EL (cell line): ENCODE measurements at regions not wholly inside any gene's neighbourhood (a gene's known extent, or its start where the extent isn't known, plus 50 kb on each side); places are given as distances from the start of the nearest gene placed in this dataset.

Experiments
- DNase-seq: peaks from one replicate; pipeline ENCODE4 v3.0.0-alpha.2; 2016

DNA sequence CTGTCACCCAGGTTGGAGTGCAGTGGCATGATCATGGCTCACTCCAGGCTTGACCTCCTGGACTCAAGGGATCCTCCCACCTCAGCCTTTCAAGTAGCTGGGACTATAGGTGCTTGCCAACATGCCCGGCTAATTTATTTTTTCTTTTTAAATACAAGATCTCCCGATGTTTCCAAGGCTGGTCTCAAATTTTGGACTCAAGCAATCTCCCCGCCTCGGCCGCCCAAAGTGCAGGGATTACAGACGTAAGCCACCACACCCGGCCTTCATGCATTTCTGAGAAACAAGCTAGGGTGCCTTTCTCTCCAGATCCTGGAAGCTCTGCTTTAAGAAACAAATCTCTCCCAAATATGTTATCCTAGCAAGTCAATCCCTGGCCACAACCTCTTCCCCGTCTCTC lies 234.1 kb downstream of the FBXO15 start:
- no peak for DNase-seq

DNA sequence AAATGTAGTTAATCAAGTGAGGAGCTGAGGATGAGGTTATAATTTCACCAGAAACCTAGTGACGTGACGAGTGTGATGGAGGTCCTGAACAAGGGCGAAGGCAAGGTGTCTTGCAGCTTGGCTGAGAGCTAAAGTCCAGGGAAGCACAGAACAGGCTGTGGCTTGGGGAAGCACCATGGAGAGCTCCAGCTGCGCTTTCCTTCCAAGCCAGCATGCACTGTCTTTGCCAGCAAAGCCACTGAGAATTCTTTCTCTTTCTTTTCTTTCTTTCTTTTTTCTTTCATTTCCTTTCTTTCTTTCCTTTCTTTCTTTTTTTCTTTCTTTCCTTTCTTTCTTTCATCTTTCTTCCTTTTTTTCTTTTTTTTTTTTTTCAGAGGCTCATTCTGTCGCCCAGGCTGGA lies 239.3 kb downstream of the FBXO15 start:
- peak; percentile 26 for DNase-seq

DNA sequence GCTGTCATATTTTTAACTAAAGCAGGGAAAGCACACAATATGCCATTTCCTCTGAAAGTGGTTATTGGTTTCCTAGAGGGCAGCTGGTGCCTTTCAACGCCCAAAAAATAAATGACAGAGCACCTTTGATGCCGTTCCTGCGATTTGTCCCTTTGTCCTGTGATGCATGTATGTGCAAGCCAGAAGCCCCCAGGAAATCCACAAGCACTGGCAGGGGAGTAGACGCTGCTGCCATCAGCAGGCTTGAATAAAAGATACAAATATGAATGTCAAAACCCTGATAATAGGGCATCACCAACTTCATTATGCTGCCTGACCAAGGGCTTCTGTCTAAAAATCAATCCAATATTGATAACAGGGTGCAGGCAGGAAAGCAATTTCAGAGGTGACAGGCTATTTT lies 246.1 kb downstream of the FBXO15 start:
- no peak for DNase-seq

DNA sequence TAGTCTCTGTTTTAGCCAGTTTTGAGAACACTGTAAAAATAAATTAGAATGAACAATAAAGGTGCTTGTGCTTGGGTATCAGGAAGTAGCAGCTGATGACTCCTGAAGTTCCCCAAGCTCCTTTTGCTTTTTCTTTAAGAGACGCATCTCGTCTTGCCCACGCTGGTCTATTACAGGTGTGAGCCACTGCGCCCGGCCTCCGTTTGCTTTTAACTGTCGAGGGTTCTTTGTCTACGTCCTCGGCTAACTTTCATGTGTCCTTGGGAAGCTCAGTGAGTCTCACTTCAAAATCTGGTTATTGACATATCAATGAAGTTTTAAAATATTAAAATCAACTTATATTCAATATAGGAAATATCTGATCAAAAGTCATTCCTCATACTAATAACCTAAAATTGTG lies 246.5 kb downstream of the FBXO15 start:
- no peak for DNase-seq

DNA sequence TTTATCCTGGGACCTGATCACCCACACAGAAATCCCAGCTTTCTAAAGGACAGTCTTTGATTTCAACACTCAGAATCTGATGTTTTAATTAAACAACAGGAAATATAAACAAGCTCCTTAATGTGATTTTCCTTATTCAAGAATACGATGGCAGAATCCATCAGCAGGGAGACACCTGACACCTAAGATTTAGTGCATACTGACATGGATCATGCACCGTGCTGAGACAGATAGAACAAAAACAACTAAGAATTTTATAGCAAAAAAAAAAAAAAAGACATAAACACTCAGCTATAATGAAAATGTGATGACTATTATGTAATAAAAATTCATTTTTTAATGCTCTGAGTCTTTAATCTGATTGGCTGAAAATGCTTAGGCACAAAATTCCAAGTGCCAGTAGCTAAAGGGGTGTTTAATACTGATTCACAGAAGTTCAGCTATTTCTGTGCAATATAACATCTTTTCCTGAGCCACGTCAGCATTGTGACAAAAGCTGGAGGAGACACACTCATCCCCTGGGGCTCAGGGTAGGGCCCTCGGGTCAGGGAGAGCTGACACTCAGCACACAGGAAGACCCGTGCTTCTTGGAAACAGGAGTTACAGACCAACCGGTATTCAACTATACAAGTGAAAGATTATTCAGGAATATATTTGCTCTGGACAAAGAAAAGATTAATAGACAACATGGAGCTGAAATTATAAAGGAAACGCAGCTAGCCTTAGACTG lies 247.4 kb downstream of the FBXO15 start:
- no peak for DNase-seq

DNA sequence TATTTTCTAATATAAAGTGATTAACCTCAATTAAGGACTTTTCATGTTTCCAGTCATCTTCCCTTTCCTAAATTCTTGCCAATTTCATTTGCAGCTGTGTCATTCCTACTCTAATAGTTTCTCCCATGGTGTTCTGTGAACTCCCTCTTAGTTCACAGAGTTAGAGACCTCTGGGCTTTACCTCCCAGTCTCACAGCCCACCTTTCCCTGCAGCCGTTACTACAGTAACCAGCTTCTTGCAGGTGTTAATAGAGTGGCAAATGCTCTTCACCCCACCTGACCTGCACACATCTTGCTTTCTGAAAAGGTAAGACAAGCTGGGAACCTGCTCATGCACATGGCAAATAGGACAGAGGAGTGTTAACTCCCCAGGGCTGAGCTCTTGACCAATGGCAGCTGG lies 250.1 kb downstream of the FBXO15 start:
- no peak for DNase-seq

DNA sequence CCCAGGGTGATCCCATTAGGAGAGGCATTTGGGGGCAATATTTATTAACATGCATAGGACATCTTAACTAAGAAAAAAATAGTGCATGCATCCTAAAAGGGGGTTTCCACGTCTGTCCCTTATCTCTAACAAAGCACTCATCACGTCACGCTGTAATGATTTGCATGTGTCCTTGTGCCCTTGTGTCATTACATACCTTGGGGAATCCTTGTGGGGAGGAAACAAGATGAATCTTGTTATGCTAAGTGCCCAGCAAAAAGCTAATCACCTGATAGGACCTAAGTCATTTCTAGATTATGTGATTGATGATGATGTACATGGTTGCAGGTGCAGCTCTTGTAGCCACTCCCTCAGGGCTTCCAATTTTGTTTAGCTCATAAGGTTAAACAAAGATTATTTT lies 250.9 kb downstream of the FBXO15 start:
- no peak for DNase-seq

DNA sequence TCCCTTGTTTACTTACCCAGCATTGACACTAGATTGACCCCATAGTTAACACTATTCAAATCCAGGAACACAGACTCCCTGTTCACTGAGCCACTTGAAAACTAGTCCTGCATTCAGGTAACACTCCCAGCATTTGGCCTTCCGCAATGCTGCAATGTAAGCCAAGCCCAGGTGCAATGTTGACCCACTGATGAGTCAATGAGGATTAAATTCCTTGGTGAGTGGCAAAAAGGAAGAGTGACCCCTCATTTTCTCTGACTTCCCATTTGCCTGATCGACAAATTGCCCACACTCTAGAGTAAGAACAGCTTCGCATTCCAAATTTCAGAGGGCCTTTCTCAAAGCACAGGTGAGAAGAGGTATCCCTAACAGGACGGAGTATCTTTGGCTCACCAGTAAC lies 251.9 kb downstream of the FBXO15 start:
- no peak for DNase-seq

DNA sequence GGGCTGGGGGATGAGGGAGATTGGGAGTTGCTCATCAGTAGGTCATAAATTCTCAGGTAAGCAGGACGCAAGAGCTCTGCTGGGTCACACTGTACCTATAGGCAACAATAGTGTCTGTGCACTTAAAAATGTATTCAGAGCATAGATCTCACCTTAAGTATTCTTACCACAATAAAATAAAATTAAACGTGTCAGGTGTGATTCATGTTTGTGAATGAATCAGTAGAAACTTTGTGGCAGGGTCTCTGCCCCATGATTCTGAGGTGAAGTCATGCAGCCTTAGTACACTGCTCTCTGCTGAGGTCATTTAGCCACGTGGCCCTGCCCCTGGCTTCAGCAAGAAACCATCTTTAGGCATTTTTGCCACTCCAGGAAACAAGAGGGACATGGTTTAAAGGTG lies 253.8 kb downstream of the FBXO15 start:
- DNase-seq, result peak; percentile 2

DNA sequence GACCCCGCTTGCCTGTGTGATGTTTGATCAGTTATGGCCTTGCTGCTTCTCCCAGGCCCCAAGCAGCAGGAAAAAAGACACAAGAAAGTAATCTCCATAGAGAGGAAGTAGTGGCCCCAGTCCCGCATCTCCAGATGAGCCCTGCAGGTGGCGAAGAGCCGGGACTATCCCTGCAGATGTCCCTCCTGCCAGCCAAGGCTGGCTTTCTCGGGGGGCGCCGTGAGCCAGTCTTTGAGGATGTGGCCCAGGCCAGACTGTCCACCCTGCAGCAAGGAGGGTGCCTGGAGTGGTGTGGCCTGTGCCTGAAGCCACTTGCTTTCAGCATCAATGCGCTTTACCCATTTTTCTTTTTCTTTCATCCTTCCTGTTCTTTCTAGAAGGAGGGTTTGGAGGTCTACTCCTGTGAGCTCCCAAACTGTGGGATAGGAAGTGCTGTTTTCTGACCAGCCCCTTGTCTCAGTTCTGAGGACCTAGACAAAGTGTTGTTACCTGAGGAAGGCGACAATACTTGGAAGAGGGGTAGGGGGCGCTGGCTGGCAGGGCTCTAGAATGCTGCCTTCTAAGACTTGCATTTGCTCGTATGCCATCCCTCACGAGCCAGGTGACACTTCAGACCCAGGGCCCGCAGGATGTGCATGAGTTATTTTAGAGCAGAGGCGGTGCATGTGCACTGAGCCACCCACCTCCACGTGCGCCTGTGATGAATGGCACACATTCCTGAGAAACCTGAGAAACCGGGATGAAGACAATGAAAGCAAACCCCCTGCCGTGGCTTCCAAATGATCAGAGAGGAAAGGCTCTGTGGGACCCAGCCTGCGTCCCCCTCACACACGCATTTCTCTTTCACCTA lies 255.8 kb downstream of the FBXO15 start:
- peak; percentile 3 for DNase-seq

DNA sequence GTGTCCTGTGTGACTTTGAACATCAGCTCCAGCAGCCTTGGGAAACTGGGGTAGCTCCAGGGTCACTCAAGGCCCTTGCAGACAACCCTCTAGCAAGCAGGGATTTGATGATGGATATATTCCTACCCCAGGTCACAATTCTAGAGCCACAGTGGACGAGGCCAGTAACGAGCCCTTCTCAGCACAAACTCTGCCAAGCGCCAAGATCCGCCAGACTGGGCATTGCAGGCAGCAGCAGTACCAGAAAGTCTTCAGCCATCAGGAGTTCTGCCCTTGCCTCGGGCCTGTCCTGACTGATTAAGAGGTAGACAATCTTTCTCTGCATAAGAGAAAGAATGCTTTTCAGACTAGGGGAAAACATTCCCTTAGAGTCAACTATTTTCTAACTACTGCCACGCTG lies 259.1 kb downstream of the FBXO15 start:
- no peak for DNase-seq

DNA sequence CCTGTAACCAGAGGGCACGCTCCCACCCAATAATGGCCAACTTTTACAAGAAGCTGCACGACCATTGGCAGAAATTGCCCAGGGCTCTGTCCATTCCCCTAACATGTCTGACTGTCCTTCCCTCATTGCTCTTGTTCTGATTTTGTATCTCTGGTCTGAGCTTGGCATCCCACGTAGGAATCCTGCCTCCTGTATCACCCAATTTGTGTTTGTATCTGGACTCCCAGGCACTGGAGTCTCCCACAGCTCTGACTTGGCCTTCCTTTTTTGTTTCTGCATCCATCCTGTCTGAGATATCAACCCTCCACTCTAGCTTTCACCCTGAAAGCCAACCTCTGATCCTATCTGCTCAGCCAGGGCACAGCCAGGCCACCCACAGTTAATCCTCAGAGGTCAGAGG lies 259.8 kb downstream of the FBXO15 start:
- DNase-seq, result no peak

DNA sequence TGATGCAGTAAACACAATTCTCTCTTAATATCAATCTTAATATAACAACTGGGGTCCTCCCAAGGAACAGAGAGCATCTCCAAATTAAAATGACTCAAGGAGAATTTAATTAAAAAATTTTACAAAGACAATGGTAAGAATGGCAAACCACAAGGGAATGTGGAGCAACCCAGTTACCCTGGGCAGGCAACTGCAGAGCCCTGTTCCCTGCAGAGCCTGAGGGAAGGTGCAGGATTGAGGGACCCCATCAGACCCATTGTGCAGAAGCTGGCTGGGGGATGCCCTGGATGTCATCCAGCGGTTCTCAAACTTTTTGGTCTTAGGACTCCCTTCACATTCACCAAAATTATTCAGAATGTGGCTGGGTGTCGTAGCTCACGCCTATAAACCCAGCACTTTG lies 262.8 kb downstream of the FBXO15 start:
- DNase-seq, result no peak

DNA sequence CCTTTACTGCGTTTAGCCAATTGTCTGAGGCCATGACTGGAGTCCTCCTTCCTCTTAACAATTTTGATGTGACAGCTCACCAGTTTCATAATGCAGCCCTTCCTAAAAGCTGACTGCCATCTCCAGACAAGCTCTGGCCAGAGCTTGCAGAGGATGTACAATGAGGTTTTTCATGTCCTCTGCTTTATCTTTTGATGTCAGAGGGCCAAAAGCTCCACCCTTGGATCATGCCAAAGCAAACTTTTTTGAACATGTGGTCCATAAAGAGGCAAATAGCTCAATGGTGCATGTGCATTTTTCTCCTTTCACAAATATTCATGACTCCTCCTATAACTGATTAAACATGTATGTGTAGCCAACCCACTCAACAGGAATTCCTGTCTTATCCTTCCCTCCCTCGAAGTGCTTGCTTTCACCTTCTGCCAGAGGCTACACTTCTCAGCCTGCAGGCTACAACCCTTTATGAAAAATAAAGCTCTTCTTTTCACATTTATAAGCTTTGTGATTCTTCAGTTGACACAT lies 266.2 kb downstream of the FBXO15 start:
- DNase-seq, result peak; percentile 21

DNA sequence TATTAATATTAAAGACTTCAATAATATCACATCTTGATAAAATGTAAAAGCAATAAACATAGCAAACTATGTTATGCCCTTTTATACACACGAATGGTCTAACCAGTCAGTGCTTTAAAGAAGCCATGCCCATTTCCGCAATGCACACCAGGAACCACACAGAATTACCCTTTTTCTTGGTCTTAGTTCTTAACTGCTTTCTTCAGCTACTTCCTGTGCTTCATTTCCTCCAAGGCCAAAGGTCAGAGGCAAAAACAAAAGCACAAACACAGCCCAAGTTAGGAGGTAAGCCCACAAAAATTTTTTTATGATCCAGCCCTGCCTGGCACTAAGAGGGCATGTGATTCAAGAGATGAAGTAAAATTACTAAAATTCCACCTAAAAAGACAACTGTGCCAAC lies 267.2 kb downstream of the FBXO15 start:
- DNase-seq, result peak; percentile 58

DNA sequence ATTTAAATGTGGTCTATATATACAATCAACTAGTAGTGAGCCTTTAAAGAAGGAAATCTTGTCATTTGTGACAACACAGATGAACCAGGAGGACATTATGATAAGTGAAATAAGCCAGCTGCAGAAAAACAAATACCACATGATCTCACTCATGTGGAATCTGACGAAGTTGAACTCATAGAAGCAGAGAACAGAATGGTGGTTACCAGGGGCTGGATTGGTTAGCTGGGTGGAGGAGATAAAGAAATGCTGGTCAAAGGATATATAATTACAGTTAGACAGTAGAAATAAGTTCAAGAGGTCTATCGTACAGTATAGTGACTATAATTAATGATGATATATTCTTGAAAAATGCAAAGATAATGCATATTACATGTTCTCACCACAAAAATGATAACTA lies 267.9 kb downstream of the FBXO15 start:
- peak; percentile 71 for DNase-seq

DNA sequence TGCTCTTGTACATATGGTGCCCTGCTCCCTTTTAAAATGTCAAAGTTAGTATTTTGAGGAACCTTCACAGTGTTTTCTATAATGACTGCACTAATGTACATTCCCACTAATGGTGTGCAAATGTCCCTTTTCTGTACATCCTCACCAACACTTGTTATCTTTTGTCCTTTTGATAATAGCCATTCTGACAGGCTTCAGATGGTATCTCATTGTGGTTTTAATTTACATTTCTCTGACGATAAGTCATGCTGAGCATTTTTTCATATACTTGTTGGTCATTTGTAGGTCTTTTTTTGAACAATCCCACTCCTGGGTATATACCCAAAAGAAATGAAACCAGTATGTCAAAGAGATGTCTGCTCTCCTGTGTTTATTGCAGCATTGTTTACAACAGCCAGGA lies 268.3 kb downstream of the FBXO15 start:
- peak; percentile 36 for DNase-seq

DNA sequence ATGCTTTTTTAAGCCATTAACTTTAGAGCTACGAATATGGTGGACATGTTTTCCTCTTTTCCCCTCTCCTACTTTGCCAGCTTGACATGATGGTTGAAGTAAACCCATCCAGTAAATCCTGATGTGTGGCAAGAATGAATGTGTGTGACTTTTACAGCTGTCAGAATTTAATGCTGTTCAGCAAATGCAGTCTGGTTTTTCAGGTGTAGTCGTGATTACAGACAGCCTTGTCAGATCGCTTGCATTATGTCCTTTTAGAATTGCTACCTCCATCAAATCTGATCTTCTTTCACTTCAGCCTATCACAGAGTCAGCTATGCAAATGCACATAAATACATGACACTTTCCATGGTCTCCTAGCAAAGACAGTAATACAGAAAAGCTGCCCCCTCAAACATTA lies 278.5 kb downstream of the FBXO15 start:
- DNase-seq, result no peak

DNA sequence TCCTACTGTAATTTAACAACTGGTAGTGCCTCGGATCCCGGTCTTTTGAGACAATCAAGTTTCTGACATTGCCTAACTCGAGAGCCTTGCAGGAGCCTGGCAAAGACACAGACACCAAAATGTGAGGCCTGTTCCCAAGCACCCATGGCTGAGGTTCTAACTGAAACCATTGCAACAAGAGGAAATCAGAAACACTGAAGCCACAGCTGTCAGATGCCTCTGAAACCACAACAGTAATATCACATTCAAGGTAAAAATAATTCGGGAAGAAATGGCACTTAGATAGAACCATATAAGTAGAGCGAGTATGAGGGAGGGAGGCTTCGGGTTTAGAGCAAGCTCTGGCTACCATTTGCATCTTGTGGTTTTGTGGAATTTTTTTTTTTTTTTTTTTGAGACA lies 285.9 kb downstream of the FBXO15 start:
- no peak for DNase-seq

DNA sequence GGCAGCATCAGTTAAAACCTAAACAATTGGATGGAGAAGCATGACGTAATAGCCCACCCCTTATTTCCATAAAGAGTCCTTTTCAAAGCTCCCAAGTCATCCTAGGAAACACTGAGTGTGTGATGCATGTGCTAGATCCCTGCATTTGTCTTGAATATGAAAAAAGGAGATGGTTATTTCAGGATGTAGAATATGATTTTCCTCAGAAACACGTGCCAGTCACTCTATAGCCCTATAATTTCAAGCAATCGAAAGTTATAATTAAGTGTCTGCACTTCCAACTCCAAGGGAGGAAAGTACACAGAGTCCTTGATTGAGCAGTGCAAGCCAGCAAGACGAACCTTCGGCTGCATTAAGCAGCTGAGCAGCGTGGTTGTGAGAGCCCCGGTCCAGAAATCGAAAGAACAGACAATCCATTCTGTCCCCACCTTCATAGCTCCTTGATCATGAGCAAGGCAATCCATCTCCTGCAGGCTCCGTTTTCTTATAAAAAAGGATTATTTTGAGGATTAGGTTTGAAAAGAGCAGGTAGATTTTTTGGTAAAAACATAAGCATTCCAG lies 287.7 kb downstream of the FBXO15 start:
- no peak for DNase-seq

DNA sequence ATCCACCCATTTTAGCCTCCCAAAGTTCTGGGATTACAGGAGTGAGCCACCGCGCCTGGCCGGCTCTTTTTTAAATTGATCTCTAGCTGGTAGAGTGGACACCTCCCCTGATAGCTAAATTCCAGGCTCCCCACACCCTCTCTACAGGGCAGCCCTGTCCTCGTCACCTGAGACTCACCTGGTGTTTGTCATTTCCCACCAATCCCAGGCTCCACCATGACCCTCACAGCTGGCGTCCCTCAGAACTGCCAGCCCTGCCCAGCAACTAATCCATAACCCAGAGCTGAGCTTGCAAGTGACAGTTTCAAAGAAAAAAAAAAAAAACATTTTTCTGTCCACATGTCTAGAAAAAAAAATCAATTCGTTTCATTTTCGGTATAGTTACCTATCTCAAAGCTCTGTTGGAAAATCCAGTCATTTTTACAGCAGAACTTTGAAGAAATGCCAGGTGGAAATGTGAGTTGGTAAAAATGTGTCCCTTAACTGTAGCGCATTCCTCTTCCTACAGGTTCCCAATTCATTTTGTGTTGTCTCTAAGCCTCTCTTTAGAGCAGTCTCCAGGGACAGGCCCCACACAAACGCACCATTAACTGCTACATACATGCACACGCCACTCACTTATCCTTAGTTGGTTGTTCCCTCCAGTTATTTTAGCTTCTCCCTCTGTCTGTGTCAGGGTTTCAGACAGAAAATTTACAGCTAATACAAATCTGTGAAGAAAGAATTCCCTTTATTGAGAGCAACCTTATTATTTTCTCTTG lies 294.7 kb downstream of the FBXO15 start:
- no peak for DNase-seq

DNA sequence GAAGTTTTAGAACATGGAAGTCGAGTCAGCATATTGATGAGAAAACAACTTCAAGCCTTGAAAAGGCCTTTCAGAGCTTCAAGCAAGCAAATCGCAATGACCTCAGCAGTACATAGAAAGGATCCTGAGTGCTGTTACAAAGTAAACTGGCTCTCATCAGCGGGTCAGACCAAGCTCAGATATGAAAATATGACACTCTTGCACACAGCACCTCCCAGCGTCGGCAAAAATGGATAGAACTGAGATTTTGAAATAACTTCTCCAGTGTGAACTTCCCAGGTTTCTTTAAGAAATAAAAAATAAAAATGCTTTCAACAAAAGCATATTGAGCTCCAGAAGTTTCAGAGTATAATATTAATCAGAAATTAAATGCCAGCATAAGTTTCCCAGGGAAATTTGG lies 296.9 kb downstream of the FBXO15 start:
- DNase-seq, result no peak

DNA sequence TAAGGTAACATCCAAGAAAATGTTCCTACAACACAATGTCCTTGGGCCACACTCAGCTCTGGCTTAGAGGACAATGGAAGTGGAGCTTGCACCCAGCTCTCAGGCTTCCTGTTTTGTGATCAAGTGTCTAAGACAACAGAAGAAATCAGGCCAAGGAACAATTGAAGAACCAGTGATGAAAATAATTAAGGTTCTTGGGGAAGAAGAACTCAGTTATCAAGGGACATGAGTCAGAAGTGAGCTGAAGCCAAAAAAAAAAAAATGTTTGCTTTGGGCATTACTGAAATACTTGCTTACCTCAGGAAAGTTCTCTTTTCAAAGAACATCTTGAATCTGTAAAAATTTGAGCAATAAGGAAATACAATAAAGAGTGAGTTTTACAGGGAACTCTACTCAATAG lies 299.0 kb downstream of the FBXO15 start:
- DNase-seq, result peak; percentile 63
